ENCODE measurements at regions not wholly inside any gene's neighbourhood (a gene's known extent, or its start where the extent isn't known, plus 50 kb on each side); places are given as distances from the start of the nearest gene placed in this dataset.

- Histone ChIP-seq H3K27me3 (ENCODE audit: insufficient read depth, low read length) (no peaks in the 10 kb centered on the region), H3K9me3 (ENCODE audit: low read depth, low read length) (no peaks in the 10 kb centered on the region), H3K4me1 (ENCODE audit: insufficient read depth, low read length) (no peaks in the 10 kb centered on the region), H3K4me3 (ENCODE audit: low read length) (no peak overlapping the region)
Measured at GRCh38 chrX:39648548-39649254, 449.1 kb downstream of the BCOR start.

GRCh38 chrX:39650768-39651347, 446.9 kb downstream of the BCOR start:
- Histone ChIP-seq H3K4me1 (ENCODE audit: insufficient read depth, low read length) (no peaks in the 10 kb centered on the region), H3K9me3 (ENCODE audit: low read depth, low read length) (no peaks in the 10 kb centered on the region), H3K27me3 (ENCODE audit: insufficient read depth, low read length) (no peaks in the 10 kb centered on the region), H3K4me3 (ENCODE audit: low read length) (no peak overlapping the region)

- Histone ChIP-seq H3K27me3 (ENCODE audit: insufficient read depth, low read length) (no peaks in the 10 kb centered on the region), H3K4me3 (ENCODE audit: low read length) (no peak overlapping the region), H3K9me3 (ENCODE audit: low read depth, low read length) (no peaks in the 10 kb centered on the region), H3K4me1 (ENCODE audit: insufficient read depth, low read length) (no peaks in the 10 kb centered on the region)
Measured at GRCh38 chrX:39652336-39652735, 445.4 kb downstream of the BCOR start.

GRCh38 chrX:39653691-39654090, 444.1 kb downstream of the BCOR start:
- H3K27me3 ChIP-seq (ENCODE audit: insufficient read depth, low read length): no peaks in the 10 kb centered on the region

GRCh38 chrX:39654183-39654925, 443.4 kb downstream of the BCOR start:
- no peak overlapping the region for H3K4me3 ChIP-seq (ENCODE audit: low read length)
- no peaks in the 10 kb centered on the region for H3K9me3 ChIP-seq (ENCODE audit: low read depth, low read length)
- no peaks in the 10 kb centered on the region for H3K4me1 ChIP-seq (ENCODE audit: insufficient read depth, low read length)
- H3K27me3 ChIP-seq (ENCODE audit: insufficient read depth, low read length): no peaks in the 10 kb centered on the region

More at GRCh38 chrX:39653691-39654090, 444.1 kb downstream of the BCOR start:
- no peak overlapping the region for H3K4me3 ChIP-seq (ENCODE audit: low read length)
- H3K9me3 ChIP-seq (ENCODE audit: low read depth, low read length): no peaks in the 10 kb centered on the region
- no peaks in the 10 kb centered on the region for H3K4me1 ChIP-seq (ENCODE audit: insufficient read depth, low read length)

- no peak overlapping the region for H3K4me3 ChIP-seq (ENCODE audit: low read length)
- H3K27me3 ChIP-seq (ENCODE audit: insufficient read depth, low read length): no peaks in the 10 kb centered on the region
Measured at GRCh38 chrX:39654952-39655351, 442.8 kb downstream of the BCOR start.

GRCh38 chrX:39661116-39661907, 436.4 kb downstream of the BCOR start:
- Histone ChIP-seq H3K9me3 (ENCODE audit: low read depth, low read length) (no peaks in the 10 kb centered on the region), H3K4me3 (ENCODE audit: low read length) (no peak overlapping the region)

More at GRCh38 chrX:39654952-39655351, 442.8 kb downstream of the BCOR start:
- Histone ChIP-seq H3K4me1 (ENCODE audit: insufficient read depth, low read length) (no peaks in the 10 kb centered on the region), H3K9me3 (ENCODE audit: low read depth, low read length) (no peaks in the 10 kb centered on the region)

GRCh38 chrX:39665830-39666518, 431.8 kb downstream of the BCOR start:
- no peaks in the 10 kb centered on the region for H3K9me3 ChIP-seq (ENCODE audit: low read depth, low read length)
- H3K4me3 ChIP-seq (ENCODE audit: low read length): no peak overlapping the region
- no peaks in the 10 kb centered on the region for H3K27me3 ChIP-seq (ENCODE audit: insufficient read depth, low read length)
- no peaks in the 10 kb centered on the region for H3K4me1 ChIP-seq (ENCODE audit: insufficient read depth, low read length)

More at GRCh38 chrX:39661116-39661907, 436.4 kb downstream of the BCOR start:
- Histone ChIP-seq H3K27me3 (ENCODE audit: insufficient read depth, low read length) (no peaks in the 10 kb centered on the region), H3K4me1 (ENCODE audit: insufficient read depth, low read length) (no peaks in the 10 kb centered on the region)

- H3K9me3 ChIP-seq (ENCODE audit: low read depth, low read length): no peaks in the 10 kb centered on the region
- no peak overlapping the region for H3K4me3 ChIP-seq (ENCODE audit: low read length)
- no peaks in the 10 kb centered on the region for H3K4me1 ChIP-seq (ENCODE audit: insufficient read depth, low read length)
- H3K27me3 ChIP-seq (ENCODE audit: insufficient read depth, low read length): no peaks in the 10 kb centered on the region
Measured at GRCh38 chrX:39667191-39667590, 430.6 kb downstream of the BCOR start.

GRCh38 chrX:39667736-39668482, 429.8 kb downstream of the BCOR start:
- no peaks in the 10 kb centered on the region for H3K4me1 ChIP-seq (ENCODE audit: insufficient read depth, low read length)
- no peaks in the 10 kb centered on the region for H3K9me3 ChIP-seq (ENCODE audit: low read depth, low read length)
- H3K4me3 ChIP-seq (ENCODE audit: low read length): no peak overlapping the region
- no peaks in the 10 kb centered on the region for H3K27me3 ChIP-seq (ENCODE audit: insufficient read depth, low read length)

- Histone ChIP-seq H3K4me3 (ENCODE audit: low read length) (no peak overlapping the region), H3K27me3 (ENCODE audit: insufficient read depth, low read length) (no peaks in the 10 kb centered on the region), H3K4me1 (ENCODE audit: insufficient read depth, low read length) (no peaks in the 10 kb centered on the region), H3K9me3 (ENCODE audit: low read depth, low read length) (no peaks in the 10 kb centered on the region)
Measured at GRCh38 chrX:39669668-39670067, 428.1 kb downstream of the BCOR start.

GRCh38 chrX:39670281-39670680, 427.5 kb downstream of the BCOR start:
- Histone ChIP-seq H3K27me3 (ENCODE audit: insufficient read depth, low read length) (no peaks in the 10 kb centered on the region), H3K9me3 (ENCODE audit: low read depth, low read length) (no peaks in the 10 kb centered on the region), H3K4me3 (ENCODE audit: low read length) (no peak overlapping the region), H3K4me1 (ENCODE audit: insufficient read depth, low read length) (no peaks in the 10 kb centered on the region)

GRCh38 chrX:39672405-39672804, 425.4 kb downstream of the BCOR start:
- no peaks in the 10 kb centered on the region for H3K9me3 ChIP-seq (ENCODE audit: low read depth, low read length)
- no peaks in the 10 kb centered on the region for H3K4me1 ChIP-seq (ENCODE audit: insufficient read depth, low read length)
- H3K27me3 ChIP-seq (ENCODE audit: insufficient read depth, low read length): no peaks in the 10 kb centered on the region
- H3K4me3 ChIP-seq (ENCODE audit: low read length): no peak overlapping the region
